SK-N-SH treated with all-trans-retinoic acid at 6 μM for 48 hours (cell line): ENCODE measurements at regions not wholly inside any gene's neighbourhood (a gene's known extent, or its start where the extent isn't known, plus 50 kb on each side); places are given as distances from the start of the nearest gene placed in this dataset.

Experiments
- ARNTL ChIP-seq: fragments of 450-650 bp; formaldehyde crosslinking; IDR thresholded peaks from 2 replicates; pipeline ENCODE4 v1.5.0; 2020; ENCODE audit warnings: low read depth, mild to moderate bottlenecking, moderate library complexity, borderline replicate concordance
- CREB5 ChIP-seq: fragments of 250-450 bp; sonication (Bioruptor Pico); IDR thresholded peaks from 2 replicates; pipeline ENCODE4 v1.5.1; 2020; ENCODE audit warnings: low read depth, mild to moderate bottlenecking, moderate library complexity
- CSDC2 ChIP-seq: fragments of 250-450 bp; sonication (Bioruptor Pico); IDR thresholded peaks from 2 replicates; pipeline ENCODE4 v1.5.0; 2020; ENCODE audit warnings: mild to moderate bottlenecking, moderate library complexity
- CSRNP3 ChIP-seq: fragments of 250-450 bp; sonication (Bioruptor Pico); IDR thresholded peaks from 2 replicates; pipeline ENCODE4 v1.5.1; 2021; ENCODE audit warnings: mild to moderate bottlenecking, moderate library complexity
- ESRRG ChIP-seq: fragments of 250-450 bp; sonication (Bioruptor Pico); IDR thresholded peaks from 2 replicates; pipeline ENCODE4 v1.6.1; 2021; ENCODE audit warnings: mild to moderate bottlenecking
- ISL1 ChIP-seq: fragments of 250-450 bp; sonication (Bioruptor Pico); IDR thresholded peaks from 2 replicates; pipeline ENCODE4 v2.1.2; 2022; ENCODE audit warnings: mild to moderate bottlenecking, moderate library complexity
- PATZ1 ChIP-seq: fragments of 250-450 bp; sonication (Bioruptor Pico); IDR thresholded peaks from 2 replicates; pipeline ENCODE4 v1.8.0; 2020; ENCODE audit warnings: mild to moderate bottlenecking, moderate library complexity, borderline replicate concordance
- RARB ChIP-seq: fragments of 250-450 bp; sonication (Bioruptor Pico); IDR thresholded peaks from 2 replicates; pipeline ENCODE4 v1.8.0; 2021; ENCODE audit warnings: mild to moderate bottlenecking, moderate library complexity
- TCF4 ChIP-seq: fragments of 250-450 bp; sonication (Bioruptor Pico); IDR thresholded peaks from 2 replicates; pipeline ENCODE4 v1.8.0; 2021; ENCODE audit warnings: mild to moderate bottlenecking, moderate library complexity, borderline replicate concordance
- TOX ChIP-seq: fragments of 250-450 bp; sonication (Bioruptor Pico); IDR thresholded peaks from 2 replicates; pipeline ENCODE4 v1.8.0; 2021; ENCODE audit warnings: mild to moderate bottlenecking, moderate library complexity, borderline replicate concordance
- ZFP3 ChIP-seq: fragments of 250-450 bp; sonication (Bioruptor Pico); IDR thresholded peaks from 2 replicates; pipeline ENCODE4 v1.5.0; 2020; ENCODE audit warnings: mild to moderate bottlenecking, moderate library complexity
- ZFP30 ChIP-seq: fragments of 450-650 bp; formaldehyde crosslinking; IDR thresholded peaks from 2 replicates; pipeline ENCODE4 v1.5.0; 2022; ENCODE audit warnings: mild to moderate bottlenecking, moderate library complexity
- ZNF565 ChIP-seq: fragments of 450-650 bp; formaldehyde crosslinking; conservative IDR thresholded peaks from 2 replicates; pipeline ENCODE4 v1.5.0; 2020; ENCODE audit warnings: low read depth, mild to moderate bottlenecking, moderate library complexity
- ZNF70 ChIP-seq: fragments of 450-650 bp; formaldehyde crosslinking; IDR thresholded peaks from 2 replicates; pipeline ENCODE4 v1.5.0; 2020; ENCODE audit warnings: mild to moderate bottlenecking, moderate library complexity

- TF ChIP-seq TCF4 (CRISPR knock-in tag) (no peak), PATZ1 (no peak), ISL1 (CRISPR knock-in tag) (no peak), ZFP3 (CRISPR knock-in tag) (no peak), RARB (no peak), ZNF565 (CRISPR knock-in tag) (no peak), TOX (CRISPR knock-in tag) (no peak), ARNTL (CRISPR knock-in tag) (no peak), ZFP30 (CRISPR knock-in tag) (no peak), CSDC2 (no peak), CREB5 (CRISPR knock-in tag) (no peak), ESRRG (CRISPR knock-in tag) (no peak), CSRNP3 (CRISPR knock-in tag) (no peak), ZNF70 (CRISPR knock-in tag) (no peak)
Observed at GRCh38 chr17:77379065-77379428, 238.3 kb downstream of the SEC14L1 start.
